Muscle layer of duodenum (tissue), 2 donors: ENCODE measurements at regions not wholly inside any gene's neighbourhood (a gene's known extent, or its start where the extent isn't known, plus 50 kb on each side); places are given as distances from the start of the nearest gene placed in this dataset.

Source experiments
- H3K27ac ChIP-seq: one replicate; pipeline ENCODE4 v1.7.0; 2013; ENCODE audit warnings: mild to moderate bottlenecking, low read length
- H3K27me3 ChIP-seq: one replicate; pipeline ENCODE4 v1.7.0; 2013; ENCODE audit warnings: low read depth, mild to moderate bottlenecking, control low read depth, low read length
- H3K36me3 ChIP-seq, 2 donors: one replicate each; pipeline ENCODE4 v1.7.0; 2013; ENCODE audit warnings: low read length in 2 of 2, control low read depth in 1 of 2, mild to moderate bottlenecking in 1 of 2; ENCODE audit not compliant: insufficient read depth in 2 of 2, control insufficient read depth in 1 of 2
- H3K4me1 ChIP-seq, 2 donors: one replicate each; pipeline ENCODE4 v1.7.0; 2013; ENCODE audit warnings: low read length in 2 of 2, mild to moderate bottlenecking in 2 of 2, control low read depth in 1 of 2, moderate library complexity in 1 of 2; ENCODE audit not compliant: insufficient read depth in 2 of 2, control insufficient read depth in 1 of 2
- H3K4me3 ChIP-seq, 2 donors: one replicate each; pipeline ENCODE4 v1.7.0; 2013; ENCODE audit warnings: low read length in 2 of 2, low read depth in 1 of 2, mild to moderate bottlenecking in 1 of 2
- H3K9me3 ChIP-seq, 2 donors: one replicate each; pipeline ENCODE4 v1.7.0; 2013; ENCODE audit warnings: low read length in 2 of 2, control low read depth in 1 of 2, mild to moderate bottlenecking in 1 of 2; ENCODE audit not compliant: control insufficient read depth in 1 of 2
- donor health status: healthy.

- no peaks in the 10 kb centered on the region for H3K4me1 ChIP-seq
- no peaks in the 10 kb centered on the region for H3K9me3 ChIP-seq
- H3K27ac ChIP-seq, result no peak overlapping the region
- no peak overlapping the region for H3K4me3 ChIP-seq
- no peaks in the 10 kb centered on the region for H3K36me3 ChIP-seq
- no peaks in the 10 kb centered on the region for H3K27me3 ChIP-seq
Measured at GRCh38 chr12:130088504-130088903, 73.8 kb upstream of the FZD10 start.

GRCh38 chr12:130090542-130090941 lies 71.7 kb upstream of the FZD10 start:
- Histone ChIP-seq H3K4me3 (no peak overlapping the region), H3K27me3 (no peaks in the 10 kb centered on the region), H3K36me3 (no peaks in the 10 kb centered on the region), H3K4me1 (no peaks in the 10 kb centered on the region), H3K9me3 (no peaks in the 10 kb centered on the region), H3K27ac (no peak overlapping the region)

GRCh38 chr12:130093380-130093779 lies 68.9 kb upstream of the FZD10 start:
- Histone ChIP-seq H3K4me3 (no peak overlapping the region), H3K4me1 (no peaks in the 10 kb centered on the region), H3K27ac (no peak overlapping the region), H3K27me3 (no peaks in the 10 kb centered on the region), H3K36me3 (no peaks in the 10 kb centered on the region), H3K9me3 (no peaks in the 10 kb centered on the region)

- H3K9me3 ChIP-seq, result no peaks in the 10 kb centered on the region
- no peaks in the 10 kb centered on the region for H3K27me3 ChIP-seq
- H3K36me3 ChIP-seq, result no peaks in the 10 kb centered on the region
- no peak overlapping the region for H3K27ac ChIP-seq
- H3K4me3 ChIP-seq, result no peak overlapping the region
- no peaks in the 10 kb centered on the region for H3K4me1 ChIP-seq
Measured at GRCh38 chr12:130097342-130097741, 64.9 kb upstream of the FZD10 start.

- H3K4me1 ChIP-seq, result no peaks in the 10 kb centered on the region
- H3K27ac ChIP-seq, result no peak overlapping the region
- H3K36me3 ChIP-seq, result no peaks in the 10 kb centered on the region
- no peak overlapping the region for H3K4me3 ChIP-seq
- H3K9me3 ChIP-seq, result no peaks in the 10 kb centered on the region
- no peaks in the 10 kb centered on the region for H3K27me3 ChIP-seq
Measured at GRCh38 chr12:130097798-130098255, 64.4 kb upstream of the FZD10 start.

- H3K9me3 ChIP-seq, result no peaks in the 10 kb centered on the region
- H3K4me3 ChIP-seq, result no peak overlapping the region
Measured at GRCh38 chr12:130098301-130099005, 63.8 kb upstream of the FZD10 start.

GRCh38 chr12:130100634-130101362 lies 61.5 kb upstream of the FZD10 start:
- Histone ChIP-seq H3K36me3 (no peaks in the 10 kb centered on the region), H3K27ac (no peak overlapping the region), H3K4me1 (peaks cover 0 to 8% of the 10 kb centered on the region in 2 donors), H3K9me3 (no peaks in the 10 kb centered on the region), H3K4me3 (no peak overlapping the region), H3K27me3 (peaks cover 3% of the 10 kb centered on the region)

More at GRCh38 chr12:130098301-130099005, 63.8 kb upstream of the FZD10 start:
- Histone ChIP-seq H3K27ac (no peak overlapping the region), H3K36me3 (no peaks in the 10 kb centered on the region), H3K27me3 (no peaks in the 10 kb centered on the region), H3K4me1 (no peaks in the 10 kb centered on the region)

- H3K27ac ChIP-seq, result no peak overlapping the region
- peaks cover 0 to 8% of the 10 kb centered on the region in 2 donors for H3K4me1 ChIP-seq
- no peak overlapping the region for H3K4me3 ChIP-seq
- H3K27me3 ChIP-seq, result peaks cover 3% of the 10 kb centered on the region
- no peaks in the 10 kb centered on the region for H3K9me3 ChIP-seq
- H3K36me3 ChIP-seq, result no peaks in the 10 kb centered on the region
Measured at GRCh38 chr12:130101370-130101769, 60.9 kb upstream of the FZD10 start.

GRCh38 chr12:130102266-130102665 lies 60.0 kb upstream of the FZD10 start:
- no peaks in the 10 kb centered on the region for H3K9me3 ChIP-seq
- peaks cover 3% of the 10 kb centered on the region for H3K27me3 ChIP-seq
- H3K4me1 ChIP-seq, result peaks cover 0 to 8% of the 10 kb centered on the region in 2 donors
- no peaks in the 10 kb centered on the region for H3K36me3 ChIP-seq
- no peak overlapping the region for H3K27ac ChIP-seq
- H3K4me3 ChIP-seq, result no peak overlapping the region

GRCh38 chr12:130104571-130105106 lies 57.6 kb upstream of the FZD10 start:
- no peak overlapping the region for H3K27ac ChIP-seq
- H3K4me3 ChIP-seq, result peak overlapping the region; percentile 5 to 39
- peaks cover 3% of the 10 kb centered on the region for H3K27me3 ChIP-seq

GRCh38 chr12:130109062-130109945 lies 53.0 kb upstream of the FZD10 start:
- Histone ChIP-seq H3K36me3 (no peaks in the 10 kb centered on the region), H3K4me1 (peaks cover 0 to 8% of the 10 kb centered on the region in 2 donors), H3K27me3 (no peaks in the 10 kb centered on the region), H3K4me3 (no peak overlapping the region), H3K9me3 (peaks cover 3 to 11% of the 10 kb centered on the region in 2 donors), H3K27ac (no peak overlapping the region)

More at GRCh38 chr12:130104571-130105106, 57.6 kb upstream of the FZD10 start:
- H3K9me3 ChIP-seq, result peaks cover 3 to 8% of the 10 kb centered on the region in 2 donors
- peaks cover 0 to 8% of the 10 kb centered on the region in 2 donors for H3K4me1 ChIP-seq
- no peaks in the 10 kb centered on the region for H3K36me3 ChIP-seq
